K562 (cell line): ENCODE measurements at regions not wholly inside any gene's neighbourhood (a gene's known extent, or its start where the extent isn't known, plus 50 kb on each side); places are given as distances from the start of the nearest gene placed in this dataset.

Source experiments
- DACH1 ChIP-seq: fragments of 450-650 bp; IDR thresholded peaks from 2 replicates; pipeline ENCODE4 v1.6.1; 2018; ENCODE audit not compliant: partially characterized antibody
- ZBTB11 ChIP-seq, 3 experiments: fragments of 200-800 bp in 1 of 3; fragments of 250-450 bp in 1 of 3; fragments of 450-650 bp in 1 of 3; sonication (Bioruptor Pico) in 1 of 3; sonication (Bioruptor generic) in 1 of 3; formaldehyde crosslinking in 1 of 3; IDR thresholded peaks; 2 replicates each; pipeline versions ENCODE4 v1.6.1 to v1.8.0; 2016 to 2022; ENCODE audit warnings: mild to moderate bottlenecking in 2 of 3, missing genetic modification characterization in 2 of 3, missing compliant biosample characterization in 1 of 3, moderate library complexity in 1 of 3
- ZNF280B ChIP-seq: fragments of 250-450 bp; sonication (Bioruptor Pico); IDR thresholded peaks from 2 replicates; pipeline ENCODE4 v1.5.1; 2021; ENCODE audit warnings: mild to moderate bottlenecking
- TF ChIP-seq, protein P1 (sequence below): sonication (generic); formaldehyde crosslinking; IDR thresholded peaks from 2 replicates; pipeline ENCODE4 v1.8.0; 2022; ENCODE audit warnings: mild to moderate bottlenecking, missing genetic modification reagents

DNA sequence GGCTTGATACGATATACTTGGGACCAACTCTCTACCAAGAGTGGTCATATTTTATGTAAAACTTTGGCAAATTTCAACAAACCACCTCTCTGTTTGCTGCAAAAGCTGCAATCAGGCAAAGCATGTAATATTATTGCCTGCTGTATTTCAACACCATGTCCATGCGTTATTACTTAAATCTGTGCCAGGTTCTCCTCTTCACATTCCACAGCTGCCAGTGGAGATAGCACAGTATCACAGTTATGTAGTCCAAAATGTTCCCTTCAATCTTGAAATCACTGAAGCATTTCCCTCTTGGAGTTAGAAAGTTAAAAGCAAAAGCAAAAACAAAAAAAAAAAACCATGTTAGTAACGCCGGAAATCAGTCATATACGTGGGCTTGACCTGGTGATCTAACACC lies 396.7 kb upstream of the MAGEC2 start (continued):
- TF ChIP-seq ZBTB11 (CRISPR knock-in tag; IDR thresholded peaks at IDR 0.05) (no peak), DACH1 (no peak), ZNF280B (CRISPR knock-in tag) (no peak)
- TF ChIP-seq, protein P1, sequence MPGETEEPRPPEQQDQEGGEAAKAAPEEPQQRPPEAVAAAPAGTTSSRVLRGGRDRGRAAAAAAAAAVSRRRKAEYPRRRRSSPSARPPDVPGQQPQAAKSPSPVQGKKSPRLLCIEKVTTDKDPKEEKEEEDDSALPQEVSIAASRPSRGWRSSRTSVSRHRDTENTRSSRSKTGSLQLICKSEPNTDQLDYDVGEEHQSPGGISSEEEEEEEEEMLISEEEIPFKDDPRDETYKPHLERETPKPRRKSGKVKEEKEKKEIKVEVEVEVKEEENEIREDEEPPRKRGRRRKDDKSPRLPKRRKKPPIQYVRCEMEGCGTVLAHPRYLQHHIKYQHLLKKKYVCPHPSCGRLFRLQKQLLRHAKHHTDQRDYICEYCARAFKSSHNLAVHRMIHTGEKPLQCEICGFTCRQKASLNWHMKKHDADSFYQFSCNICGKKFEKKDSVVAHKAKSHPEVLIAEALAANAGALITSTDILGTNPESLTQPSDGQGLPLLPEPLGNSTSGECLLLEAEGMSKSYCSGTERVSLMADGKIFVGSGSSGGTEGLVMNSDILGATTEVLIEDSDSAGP (CRISPR knock-in tag): no peak
